Fibroblast of upper back skin (primary cell): ENCODE measurements at regions not wholly inside any gene's neighbourhood (a gene's known extent, or its start where the extent isn't known, plus 50 kb on each side); places are given as distances from the start of the nearest gene placed in this dataset.

Source experiments
- DNase-seq: peaks from one replicate; pipeline ENCODE4 v3.0.0-alpha.2; 2013

GRCh38 chr17:74149597-74150427 is 53.7 kb upstream of the RPL38 start:
- DNase-seq = no peak

DNA sequence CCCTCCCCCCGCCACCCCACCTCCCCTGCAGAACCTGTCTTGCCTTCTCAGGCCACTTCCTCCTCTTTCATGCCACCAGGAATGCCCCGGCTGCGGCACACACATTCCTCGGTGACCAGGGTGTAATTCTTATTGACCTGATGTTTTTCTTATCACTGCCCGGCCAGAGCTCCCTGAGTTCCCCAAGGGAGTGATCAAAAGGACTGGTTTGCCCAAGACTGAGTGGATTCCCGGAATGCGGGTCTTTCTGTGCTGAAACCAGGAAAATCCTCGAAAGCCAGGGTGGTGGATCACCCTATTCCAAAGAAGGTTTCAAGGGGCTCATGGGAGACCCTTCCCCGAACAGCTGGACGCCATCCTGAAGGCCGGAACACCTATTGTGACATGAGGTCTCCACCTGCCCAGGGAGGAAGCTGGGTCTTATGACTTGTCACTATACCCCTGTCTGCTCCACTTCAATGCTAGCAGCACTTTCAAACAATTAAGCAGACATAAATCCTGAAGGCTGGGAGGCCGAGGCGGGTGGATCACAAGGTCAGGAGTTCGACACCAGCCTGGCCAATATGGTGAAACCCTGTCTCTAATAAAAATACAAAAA is 53.0 kb upstream of the RPL38 start:
- DNase-seq = no peak

DNA sequence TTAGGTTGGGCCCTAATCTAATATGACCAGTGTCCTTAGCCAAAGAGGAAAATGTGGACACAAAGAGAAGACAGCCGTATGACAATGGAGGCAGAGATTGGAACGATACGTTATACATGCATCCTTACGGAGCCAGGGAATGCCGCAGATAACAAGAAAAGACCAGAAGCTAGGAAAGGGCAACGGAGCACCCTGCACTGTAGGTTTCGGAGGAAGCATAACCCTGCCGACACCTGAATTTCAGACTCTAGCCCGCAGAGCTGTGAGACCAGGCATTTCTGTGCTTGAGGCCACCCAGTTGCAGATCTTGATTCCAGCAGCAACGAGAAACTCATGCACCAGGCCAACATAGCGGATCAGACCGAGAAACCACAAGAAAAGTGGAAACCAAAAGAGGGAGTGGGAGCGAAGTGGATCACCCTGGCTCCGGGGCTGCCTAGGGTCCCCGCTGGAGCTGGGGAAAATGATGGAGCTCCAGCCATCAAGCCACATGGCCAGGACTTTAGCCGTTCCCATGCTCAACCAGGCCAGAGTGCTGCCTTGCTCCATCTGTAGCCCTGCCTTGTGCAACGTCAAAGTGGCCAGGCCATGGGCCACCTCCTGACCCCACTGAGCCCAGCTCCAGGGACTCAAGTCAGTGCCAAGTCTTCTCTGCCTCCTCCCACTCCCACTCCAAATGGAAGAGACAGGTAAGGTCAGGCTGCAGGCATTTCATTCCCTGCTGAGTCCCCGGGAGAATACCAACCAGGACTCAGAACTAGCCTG is 51.7 kb upstream of the RPL38 start:
- no peak for DNase-seq

DNA sequence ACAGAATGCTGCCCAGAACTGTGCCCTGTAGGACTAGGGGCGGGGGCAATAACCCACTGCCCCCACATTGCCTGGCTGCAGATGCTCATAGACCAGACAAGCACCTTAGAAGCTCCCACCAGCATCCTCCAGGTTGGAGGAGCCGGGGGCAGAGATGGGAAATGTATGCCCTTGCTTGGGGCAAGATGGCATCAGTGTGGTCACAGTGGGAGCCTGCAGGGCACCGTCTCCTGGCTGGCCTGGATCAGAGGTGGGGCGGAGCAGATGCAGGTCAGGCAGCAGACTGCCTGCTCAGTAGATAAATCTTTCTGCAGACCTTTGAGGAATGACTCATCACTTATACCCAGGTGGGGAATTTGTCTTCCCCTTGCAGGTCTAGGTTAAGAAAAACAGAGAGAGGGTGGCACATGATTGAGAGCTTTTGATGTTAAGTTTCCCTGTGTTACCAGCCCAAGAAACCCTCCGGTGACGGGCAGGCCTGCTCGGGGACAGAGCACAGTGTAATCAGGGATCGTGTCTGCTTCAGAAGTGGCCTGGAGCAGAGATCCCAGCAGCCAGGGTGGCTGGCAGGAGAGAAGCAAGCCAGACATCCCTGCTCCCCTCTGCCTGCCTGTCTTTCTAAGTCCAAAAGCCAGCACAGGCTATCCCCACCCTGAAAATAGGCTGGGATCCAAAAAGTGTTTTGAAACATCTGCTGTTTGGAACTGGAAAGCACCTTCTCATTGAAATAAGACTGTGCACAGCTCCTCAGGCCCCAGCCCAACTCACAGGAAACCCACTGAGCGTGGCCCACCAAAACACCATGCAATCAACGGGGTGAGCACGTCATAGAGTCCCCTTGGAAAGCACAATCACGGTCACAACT is 50.7 kb upstream of the RPL38 start:
- no peak for DNase-seq

DNA sequence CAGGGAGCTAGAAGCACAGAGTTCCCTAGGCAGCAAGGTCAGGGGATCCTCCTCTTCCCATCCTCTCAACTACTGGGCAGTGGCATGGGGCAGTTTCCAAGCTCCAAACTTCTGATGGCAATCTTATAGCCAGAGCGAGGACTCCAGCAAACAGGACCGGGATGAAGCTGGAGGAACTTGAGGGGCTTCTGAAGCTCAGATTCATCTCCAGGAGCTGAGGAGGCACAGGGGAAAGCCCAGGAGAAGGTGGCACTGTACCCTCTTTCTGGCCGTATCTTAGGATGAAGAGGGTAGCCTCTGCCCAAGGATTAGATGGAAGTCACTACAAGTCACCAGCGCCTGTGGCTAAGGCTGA is 50.0 kb upstream of the RPL38 start:
- DNase-seq = no peak
